Astrocyte of the spinal cord (primary cell): ENCODE measurements at regions not wholly inside any gene's neighbourhood (a gene's known extent, or its start where the extent isn't known, plus 50 kb on each side); places are given as distances from the start of the nearest gene placed in this dataset.

Experiments
- DNase-seq: peaks from one replicate; pipeline ENCODE4 v3.0.0; 2011; ENCODE audit warnings: low read depth, low spot score
- H3K4me3 ChIP-seq: 2 replicates; pipeline ENCODE4 v1.5.1; 2011; ENCODE audit warnings: low read depth, mild to moderate bottlenecking, low read length, moderate library complexity
- CTCF ChIP-seq: IDR thresholded peaks from 2 replicates; pipeline ENCODE4 v1.5.1; 2012; ENCODE audit warnings: low read depth, mild to moderate bottlenecking, low read length, inconsistent platforms
- in situ Hi-C: cut with HindIII; loops from 2 replicates; pipeline ENCODE4 v1.10.0; 2017; ENCODE audit warnings: low sequenced_read_pairs

GRCh38 chr13:67735651-67736050 lies 505.5 kb upstream of the PCDH9 start:
- in situ Hi-C loops: no loop called here
- H3K4me3 ChIP-seq: no peak overlapping the region
- no peak for DNase-seq
- no peak for TF ChIP-seq CTCF

GRCh38 chr13:67726979-67727378 lies 496.8 kb upstream of the PCDH9 start:
- H3K4me3 ChIP-seq: no peak overlapping the region
- TF ChIP-seq CTCF: no peak
- in situ Hi-C loops: no loop called here
- no peak for DNase-seq

- in situ Hi-C loops: no loop called here
- TF ChIP-seq CTCF: no peak
- DNase-seq: no peak
- H3K4me3 ChIP-seq: no peak overlapping the region
Measured at GRCh38 chr13:67725999-67726398, 495.9 kb upstream of the PCDH9 start.

GRCh38 chr13:67713571-67713970 lies 483.4 kb upstream of the PCDH9 start:
- in situ Hi-C loops: no loop called here
- H3K4me3 ChIP-seq: no peak overlapping the region

GRCh38 chr13:67696775-67697174 lies 466.6 kb upstream of the PCDH9 start:
- in situ Hi-C loops: no loop called here
- no peak overlapping the region for H3K4me3 ChIP-seq
- no peak for DNase-seq
- no peak for TF ChIP-seq CTCF

More at GRCh38 chr13:67713571-67713970, 483.4 kb upstream of the PCDH9 start:
- TF ChIP-seq CTCF: no peak
- DNase-seq: no peak

GRCh38 chr13:67664502-67664901 lies 434.4 kb upstream of the PCDH9 start:
- H3K4me3 ChIP-seq: no peak overlapping the region
- no peak for TF ChIP-seq CTCF
- in situ Hi-C loops: no loop called here
- DNase-seq: no peak

GRCh38 chr13:67662997-67663396 lies 432.9 kb upstream of the PCDH9 start:
- no peak for TF ChIP-seq CTCF
- no peak overlapping the region for H3K4me3 ChIP-seq

More at GRCh38 chr13:67662997-67663396, 432.9 kb upstream of the PCDH9 start:
- in situ Hi-C loops: no loop called here
- no peak for DNase-seq
